Inflammatory macrophage treated with lipopolysaccharide for 4 hours (primary cell): ENCODE measurements at regions not wholly inside any gene's neighbourhood (a gene's known extent, or its start where the extent isn't known, plus 50 kb on each side); places are given as distances from the start of the nearest gene placed in this dataset.
"Not testable (repeated sequence)": the region's sequence is repeated elsewhere in the genome, so short reads cannot be mapped to it uniquely, and the experiment has no call there.

Source experiments
- DNase-seq: peaks from one replicate; pipeline ENCODE4 v3.0.0-alpha.2; 2020

GRCh38 chr5:155786108-155786507, 540.9 kb upstream of the SGCD start:
- DNase-seq, result no peak

GRCh38 chr5:155792873-155793272, 534.1 kb upstream of the SGCD start:
- no peak for DNase-seq

GRCh38 chr5:155794795-155795194, 532.2 kb upstream of the SGCD start:
- no peak for DNase-seq

DNA sequence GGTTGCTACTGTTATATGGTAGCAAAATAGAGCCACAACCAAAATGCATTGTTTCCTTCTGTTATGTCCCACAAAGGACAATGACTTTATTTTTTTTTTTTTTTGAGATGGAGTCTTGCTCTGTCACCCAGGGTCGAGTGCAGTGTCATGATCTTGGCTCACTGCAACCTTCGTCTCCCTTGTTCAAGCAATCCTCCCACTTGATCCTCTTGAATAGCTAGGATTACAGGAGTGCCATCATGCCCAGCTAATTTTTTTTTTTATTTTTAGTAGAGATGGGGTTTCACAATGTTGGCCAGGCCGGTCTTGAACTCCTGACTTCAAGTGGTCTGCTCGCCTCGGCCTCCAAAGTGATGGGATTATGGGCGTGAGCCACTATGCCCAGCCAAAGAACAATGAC, 527.7 kb upstream of the SGCD start:
- DNase-seq, result no peak

DNA sequence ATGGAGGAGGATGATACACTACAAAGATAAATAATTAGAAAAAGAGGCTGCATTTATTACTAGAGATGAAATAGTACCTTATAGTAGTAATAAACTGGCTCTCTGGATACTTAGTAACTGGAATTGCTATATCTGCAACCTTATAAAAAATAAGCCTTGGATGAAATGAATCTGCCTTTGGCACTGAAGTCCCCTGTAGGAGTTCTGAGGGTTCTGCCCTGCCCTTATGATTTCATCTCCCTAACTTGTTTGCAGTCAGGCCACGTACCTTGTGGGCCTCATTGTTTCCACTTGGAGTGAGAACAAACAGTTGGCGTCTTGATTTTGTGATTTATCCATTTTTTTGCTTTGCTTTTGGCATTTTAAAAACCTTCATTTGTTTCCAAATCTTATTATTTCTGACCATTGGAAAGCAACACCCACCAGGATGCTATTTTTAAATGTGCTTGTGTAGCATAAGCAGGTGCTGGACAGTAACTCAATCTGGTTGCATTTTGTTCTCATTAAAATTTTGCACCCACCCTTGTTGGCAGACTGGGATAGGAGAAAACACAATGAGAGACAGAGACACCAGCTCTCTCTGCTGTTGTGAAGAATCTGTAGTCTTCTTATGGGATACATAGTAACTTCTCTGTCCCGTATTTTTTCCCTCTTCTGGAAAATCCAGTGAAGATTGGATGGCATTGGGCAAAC, 518.9 kb upstream of the SGCD start:
- no peak for DNase-seq

DNA sequence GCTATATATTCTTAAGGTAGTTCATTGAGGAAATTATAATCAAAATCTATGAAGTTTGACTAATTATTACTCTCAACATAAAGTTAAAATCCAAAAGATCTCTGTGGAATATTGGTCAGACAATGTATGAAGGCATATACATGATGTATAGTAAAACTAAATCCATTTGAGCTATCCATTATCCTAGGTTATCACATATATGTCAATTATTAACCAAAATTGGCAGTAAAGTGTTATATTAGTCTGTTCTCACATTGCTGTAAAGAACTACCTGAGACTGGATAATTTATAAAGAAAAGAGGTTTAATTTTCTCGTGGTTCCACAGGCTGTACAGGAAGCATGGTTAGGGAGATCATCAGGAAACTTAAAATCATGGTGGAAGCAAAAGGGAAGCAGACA, 511.7 kb upstream of the SGCD start:
- no peak for DNase-seq

DNA sequence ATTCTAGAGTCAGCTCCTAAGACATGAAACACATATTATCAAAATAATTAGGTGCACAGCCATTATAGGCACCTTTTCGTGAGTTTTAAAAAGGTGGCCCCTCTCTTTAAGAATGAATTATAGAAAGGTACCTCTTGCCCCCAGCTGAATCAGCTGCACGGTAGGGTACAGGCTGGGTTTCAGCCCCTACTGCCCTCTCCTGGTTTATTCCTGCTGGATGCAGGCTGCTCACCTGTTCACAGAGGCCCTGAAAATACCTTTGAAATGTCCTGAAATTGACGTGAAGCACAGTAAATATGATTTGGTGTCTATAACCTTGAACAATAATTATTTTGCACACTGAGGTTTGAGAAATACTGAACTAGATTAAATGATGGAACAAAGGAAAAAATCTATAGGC, 504.8 kb upstream of the SGCD start:
- no peak for DNase-seq

DNA sequence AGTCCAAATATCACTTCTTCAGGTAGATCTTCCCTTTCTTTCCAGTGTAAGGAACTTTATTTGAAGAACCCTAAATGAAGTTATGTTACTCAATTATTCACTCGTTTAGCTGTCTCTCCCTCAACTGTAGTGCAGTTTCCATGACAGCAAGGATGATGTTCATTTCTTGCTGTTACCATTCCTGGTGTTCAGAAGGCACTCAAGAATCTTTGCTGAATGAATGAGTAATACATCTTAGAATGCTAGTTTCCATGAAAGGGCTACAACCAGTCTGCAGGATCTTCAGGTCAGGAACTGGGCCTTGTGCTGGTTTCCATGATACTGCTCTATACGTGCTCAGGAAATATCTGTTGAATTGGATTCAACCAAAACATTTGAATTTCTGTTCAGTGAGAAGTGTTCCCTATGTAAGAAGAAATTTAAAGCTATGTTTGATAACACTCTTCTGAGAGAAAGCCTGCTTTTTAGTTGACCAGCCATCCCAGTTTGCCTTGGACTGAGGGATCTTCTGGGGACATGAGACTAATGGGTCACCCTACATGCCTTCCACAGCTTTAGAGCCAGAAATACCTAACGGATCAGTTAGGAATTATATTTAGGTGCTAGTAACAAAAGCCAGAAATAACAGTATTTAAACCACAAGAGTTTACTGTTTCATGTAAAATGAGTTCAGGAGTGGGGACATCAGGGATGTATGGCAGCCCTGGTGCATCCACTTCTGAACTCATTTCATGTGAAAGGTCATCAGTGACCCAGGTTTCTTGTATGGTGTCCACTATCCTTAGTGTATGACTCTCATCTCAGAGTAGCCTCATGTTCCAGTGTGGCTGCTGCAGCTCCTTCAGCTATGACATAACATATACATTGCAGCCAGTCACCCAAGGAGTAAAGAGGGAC, 500.1 kb upstream of the SGCD start:
- no peak for DNase-seq

DNA sequence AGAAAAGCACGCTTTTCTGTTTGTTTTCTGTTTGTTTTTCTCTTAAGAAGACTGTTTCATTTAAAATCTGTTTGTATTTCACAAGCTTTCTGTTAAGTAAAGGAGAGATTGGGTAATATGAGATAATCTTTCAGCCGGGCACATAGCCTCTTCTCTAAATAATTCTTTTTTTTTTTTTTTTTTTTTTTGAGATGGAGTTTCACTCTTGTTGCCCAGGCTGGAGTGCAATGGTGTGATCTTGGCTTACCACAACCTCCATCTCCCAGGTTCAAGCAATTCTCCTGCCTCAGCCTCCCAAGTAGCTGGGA, 499.5 kb upstream of the SGCD start:
- DNase-seq, result not testable (repeated sequence)

DNA sequence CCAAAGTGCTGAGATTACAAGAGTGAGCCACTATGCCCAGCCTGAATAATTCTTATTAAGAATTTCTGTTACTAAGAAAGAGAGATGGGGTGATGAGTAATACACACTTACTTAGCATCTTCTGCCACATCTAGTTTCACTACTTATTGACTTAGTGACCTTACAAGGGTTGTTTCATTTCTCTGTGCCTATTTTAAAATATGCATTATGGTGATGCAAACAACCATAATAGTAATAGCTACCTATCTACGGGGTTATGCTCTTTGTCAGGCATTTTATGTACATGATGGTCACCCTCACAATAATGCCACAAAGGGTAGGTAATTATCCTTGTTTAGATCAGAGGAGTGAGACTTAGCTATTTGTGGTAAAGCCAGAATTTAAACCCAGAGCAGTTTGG, 499.0 kb upstream of the SGCD start:
- DNase-seq, result no peak

- DNase-seq, result no peak
Observed at GRCh38 chr5:155831491-155831890, 495.5 kb upstream of the SGCD start.

DNA sequence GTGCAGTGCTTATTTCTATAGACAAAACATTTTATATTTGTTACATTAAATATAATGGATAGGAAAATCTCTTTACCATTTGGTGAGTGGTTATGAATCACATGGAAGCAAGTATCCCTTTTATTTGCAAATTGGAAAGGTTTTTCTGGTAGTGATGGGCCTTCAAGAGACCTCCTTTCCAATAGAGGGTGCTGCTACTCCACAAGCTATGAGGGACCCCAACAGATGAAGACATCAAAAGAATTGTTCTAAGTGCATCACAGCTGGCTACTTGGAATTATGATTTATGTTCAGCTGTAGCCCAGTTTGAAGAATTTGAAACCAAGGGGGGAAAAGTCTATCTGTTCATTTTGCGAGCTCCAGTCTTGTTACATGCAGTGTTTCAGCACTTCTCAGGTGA, 493.7 kb upstream of the SGCD start:
- no peak for DNase-seq

GRCh38 chr5:155834271-155834975, 492.5 kb upstream of the SGCD start:
- no peak for DNase-seq

GRCh38 chr5:155836089-155836803, 490.7 kb upstream of the SGCD start:
- no peak for DNase-seq

DNA sequence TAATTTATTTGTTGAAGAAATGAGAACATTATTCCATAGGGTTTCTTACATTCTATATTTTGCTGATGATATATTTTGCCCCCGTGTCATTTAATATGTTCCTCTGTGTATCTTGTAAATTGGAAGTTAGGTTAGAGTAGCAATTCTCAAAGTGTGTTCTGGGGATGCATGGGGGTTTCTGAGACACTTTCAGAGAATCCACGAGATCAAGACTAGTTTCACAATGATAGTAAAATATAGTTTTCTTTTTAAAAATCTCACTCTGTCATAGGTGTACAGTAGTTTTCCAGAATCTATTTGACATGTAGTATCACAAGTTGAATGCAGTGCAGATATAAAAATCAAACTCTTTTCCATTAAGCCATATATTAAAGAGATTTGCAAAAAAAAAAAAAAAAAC, 488.6 kb upstream of the SGCD start:
- no peak for DNase-seq

GRCh38 chr5:155839251-155840037, 487.5 kb upstream of the SGCD start:
- no peak for DNase-seq

- DNase-seq, result no peak
Observed at GRCh38 chr5:155844542-155844941, 482.4 kb upstream of the SGCD start.

DNA sequence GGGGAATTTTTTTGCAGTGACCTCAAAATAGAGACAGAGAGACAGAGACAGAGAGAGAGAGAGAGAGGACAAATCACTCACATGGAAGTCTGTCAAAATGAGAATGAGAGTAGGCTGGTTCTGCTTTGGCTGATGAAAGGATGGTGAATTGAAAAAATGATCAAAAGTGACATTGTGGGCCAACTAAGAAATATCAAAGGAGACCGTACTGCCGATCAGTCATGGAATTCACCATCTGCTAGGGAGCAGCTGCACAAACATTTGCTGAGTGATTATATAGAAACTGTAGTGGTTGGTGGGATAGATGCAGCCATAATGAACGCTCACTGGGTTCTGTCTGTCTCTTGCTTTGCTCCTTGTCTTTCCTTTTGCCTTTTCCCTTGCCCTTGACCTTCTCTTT, 476.6 kb upstream of the SGCD start:
- DNase-seq, result no peak

GRCh38 chr5:155866971-155867370, 460.0 kb upstream of the SGCD start:
- DNase-seq, result no peak

DNA sequence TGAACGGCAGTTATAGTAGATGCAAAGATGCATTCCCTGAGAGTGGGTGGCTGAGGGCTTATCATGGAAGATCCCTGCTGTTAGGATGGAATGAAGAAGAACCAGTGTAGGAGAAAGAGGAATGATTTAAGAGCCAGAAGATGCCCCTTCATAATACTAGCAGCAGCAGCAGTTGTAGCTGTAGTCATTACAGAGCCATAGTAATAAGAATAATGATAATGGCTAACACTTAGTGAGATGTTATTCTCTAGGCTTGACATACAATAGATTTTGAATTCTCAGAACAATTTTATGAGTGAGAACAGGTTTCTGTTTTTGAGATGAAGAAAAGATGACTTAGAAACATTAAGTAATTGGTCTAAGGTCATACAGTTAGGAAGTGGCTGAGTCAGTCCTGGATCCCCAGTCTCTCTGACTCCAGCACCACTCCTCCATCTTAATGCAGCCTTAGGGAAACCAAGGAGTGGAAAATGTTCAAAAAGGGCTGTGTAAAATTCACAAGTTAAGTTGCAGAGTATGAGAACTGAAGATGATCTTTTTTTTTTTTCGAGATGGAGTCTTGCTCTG, 459.4 kb upstream of the SGCD start:
- DNase-seq, result no peak

GRCh38 chr5:155870636-155871035, 456.3 kb upstream of the SGCD start:
- no peak for DNase-seq

- no peak for DNase-seq
Observed at GRCh38 chr5:155871623-155872022, 455.3 kb upstream of the SGCD start.
